ENCODE measurements at regions not wholly inside any gene's neighbourhood (a gene's known extent, or its start where the extent isn't known, plus 50 kb on each side); places are given as distances from the start of the nearest gene placed in this dataset.

DNA sequence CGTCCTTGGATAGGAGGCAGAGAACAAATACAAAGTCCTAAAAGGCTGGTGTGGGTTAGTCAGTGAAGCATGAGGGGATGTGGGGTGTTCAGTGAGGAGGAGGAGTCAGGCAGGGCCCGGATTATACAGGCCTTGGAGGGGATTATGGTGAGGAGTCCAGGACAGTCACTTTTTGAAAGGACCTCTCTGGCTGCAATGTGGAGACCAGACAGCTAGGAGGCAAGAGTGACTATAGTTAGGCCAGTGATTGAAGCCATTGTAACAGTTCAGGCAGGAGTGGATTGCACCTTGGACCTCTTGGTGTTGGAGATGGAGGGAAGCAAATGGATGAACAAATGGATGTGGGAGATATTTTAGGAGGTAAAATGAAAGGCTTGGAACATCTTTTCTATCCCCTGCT is 115.8 kb downstream of the C1orf94 start:
- TF ChIP-seq, protein P1, sequence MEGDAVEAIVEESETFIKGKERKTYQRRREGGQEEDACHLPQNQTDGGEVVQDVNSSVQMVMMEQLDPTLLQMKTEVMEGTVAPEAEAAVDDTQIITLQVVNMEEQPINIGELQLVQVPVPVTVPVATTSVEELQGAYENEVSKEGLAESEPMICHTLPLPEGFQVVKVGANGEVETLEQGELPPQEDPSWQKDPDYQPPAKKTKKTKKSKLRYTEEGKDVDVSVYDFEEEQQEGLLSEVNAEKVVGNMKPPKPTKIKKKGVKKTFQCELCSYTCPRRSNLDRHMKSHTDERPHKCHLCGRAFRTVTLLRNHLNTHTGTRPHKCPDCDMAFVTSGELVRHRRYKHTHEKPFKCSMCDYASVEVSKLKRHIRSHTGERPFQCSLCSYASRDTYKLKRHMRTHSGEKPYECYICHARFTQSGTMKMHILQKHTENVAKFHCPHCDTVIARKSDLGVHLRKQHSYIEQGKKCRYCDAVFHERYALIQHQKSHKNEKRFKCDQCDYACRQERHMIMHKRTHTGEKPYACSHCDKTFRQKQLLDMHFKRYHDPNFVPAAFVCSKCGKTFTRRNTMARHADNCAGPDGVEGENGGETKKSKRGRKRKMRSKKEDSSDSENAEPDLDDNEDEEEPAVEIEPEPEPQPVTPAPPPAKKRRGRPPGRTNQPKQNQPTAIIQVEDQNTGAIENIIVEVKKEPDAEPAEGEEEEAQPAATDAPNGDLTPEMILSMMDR (IDR thresholded peaks at IDR 0.05; ENCODE audit: low read depth, low read length), result no peak
- TF ChIP-seq MAX (IDR thresholded peaks at IDR 0.05; ENCODE audit: low read depth, low read length) (no peak), POLR2A (IDR thresholded peaks at IDR 0.05; ENCODE audit: extremely low read depth, insufficient read length) (no peak), MYC (IDR thresholded peaks at IDR 0.05; ENCODE audit: low read depth, low read length) (no peak)

Data from NB4 (cell line).